Esophagus muscularis mucosa (tissue), 4 donors: ENCODE measurements at regions not wholly inside any gene's neighbourhood (a gene's known extent, or its start where the extent isn't known, plus 50 kb on each side); places are given as distances from the start of the nearest gene placed in this dataset.

Source experiments
- EP300 ChIP-seq: sonication (generic); formaldehyde crosslinking; IDR thresholded peaks from one replicate; pipeline ENCODE4 v1.6.1; 2017; ENCODE audit warnings: antibody characterized with exemption
- POLR2A ChIP-seq: fragments of 450-650 bp; IDR thresholded peaks from one replicate; pipeline ENCODE4 v1.6.1; 2017; ENCODE audit warnings: antibody characterized with exemption, moderate library complexity, mild to moderate bottlenecking, low read depth
- POLR2AphosphoS5 ChIP-seq, 2 donors: sonication (generic); formaldehyde crosslinking; IDR thresholded peaks; one replicate each; pipeline ENCODE4 v1.6.1; 2017; ENCODE audit warnings: antibody characterized with exemption in 2 of 2
- TF ChIP-seq, protein P1 (sequence below), 3 experiments: fragments of 200-600 bp in 2 of 3; fragments of 450-650 bp in 1 of 3; sonication (generic) in 2 of 3; IDR thresholded peaks; one replicate each; pipeline ENCODE4 v1.5.1; 2017 to 2019; ENCODE audit warnings: antibody characterized with exemption in 3 of 3, mild to moderate bottlenecking in 2 of 3, moderate library complexity in 1 of 3

- TF ChIP-seq, protein P1, sequence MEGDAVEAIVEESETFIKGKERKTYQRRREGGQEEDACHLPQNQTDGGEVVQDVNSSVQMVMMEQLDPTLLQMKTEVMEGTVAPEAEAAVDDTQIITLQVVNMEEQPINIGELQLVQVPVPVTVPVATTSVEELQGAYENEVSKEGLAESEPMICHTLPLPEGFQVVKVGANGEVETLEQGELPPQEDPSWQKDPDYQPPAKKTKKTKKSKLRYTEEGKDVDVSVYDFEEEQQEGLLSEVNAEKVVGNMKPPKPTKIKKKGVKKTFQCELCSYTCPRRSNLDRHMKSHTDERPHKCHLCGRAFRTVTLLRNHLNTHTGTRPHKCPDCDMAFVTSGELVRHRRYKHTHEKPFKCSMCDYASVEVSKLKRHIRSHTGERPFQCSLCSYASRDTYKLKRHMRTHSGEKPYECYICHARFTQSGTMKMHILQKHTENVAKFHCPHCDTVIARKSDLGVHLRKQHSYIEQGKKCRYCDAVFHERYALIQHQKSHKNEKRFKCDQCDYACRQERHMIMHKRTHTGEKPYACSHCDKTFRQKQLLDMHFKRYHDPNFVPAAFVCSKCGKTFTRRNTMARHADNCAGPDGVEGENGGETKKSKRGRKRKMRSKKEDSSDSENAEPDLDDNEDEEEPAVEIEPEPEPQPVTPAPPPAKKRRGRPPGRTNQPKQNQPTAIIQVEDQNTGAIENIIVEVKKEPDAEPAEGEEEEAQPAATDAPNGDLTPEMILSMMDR (IDR thresholded peaks at IDR 0.05) = no peak
- TF ChIP-seq POLR2A (no peak), POLR2AphosphoS5 (IDR thresholded peaks at IDR 0.05) (no peak), EP300 (no peak)
Observed at GRCh38 chr2:223696719-223697118, 94.6 kb upstream of the SCG2 start.
